ENCODE measurements at regions not wholly inside any gene's neighbourhood (a gene's known extent, or its start where the extent isn't known, plus 50 kb on each side); places are given as distances from the start of the nearest gene placed in this dataset.

GRCh38 chr10:130340816-130341215, 204.6 kb downstream of the GLRX3 start:
- no peak overlapping the region for H3K27ac ChIP-seq
- H3K9me3 ChIP-seq = no peaks in the 10 kb centered on the region
- no peaks in the 10 kb centered on the region for H3K36me3 ChIP-seq
- TF ChIP-seq POLR2AphosphoS5 (IDR thresholded peaks at IDR 0.05) (no peak), CTCF (IDR thresholded peaks at IDR 0.05) (no peak), POLR2A (IDR thresholded peaks at IDR 0.05) (no peak)
- DNase-seq (ENCODE audit: low spot score in 2 of 2) = no peak
- intact Hi-C loops (cut with DNase I; ENCODE audit: low total_unique reads) = no loop called here
- H3K27me3 ChIP-seq = peaks cover 0 to 10% of the 10 kb centered on the region in 2 donors
- no peaks in the 10 kb centered on the region for H3K4me1 ChIP-seq
- H3K4me3 ChIP-seq = no peak overlapping the region

- intact Hi-C loops (cut with DNase I; ENCODE audit: low total_unique reads) = no loop called here
- Histone ChIP-seq H3K27ac (no peak overlapping the region), H3K9me3 (no peaks in the 10 kb centered on the region), H3K27me3 (peaks cover 0 to 9% of the 10 kb centered on the region in 2 donors), H3K4me3 (no peak overlapping the region), H3K36me3 (no peaks in the 10 kb centered on the region), H3K4me1 (no peaks in the 10 kb centered on the region)
- DNase-seq (ENCODE audit: low spot score in 2 of 2) = no peak
- TF ChIP-seq CTCF (IDR thresholded peaks at IDR 0.05) (peak in 1 of 3 donors; percentile 22), POLR2AphosphoS5 (IDR thresholded peaks at IDR 0.05) (no peak)
Observed at GRCh38 chr10:130341356-130341755, 205.2 kb downstream of the GLRX3 start.

GRCh38 chr10:130345728-130346127, 209.5 kb downstream of the GLRX3 start:
- no peaks in the 10 kb centered on the region for H3K36me3 ChIP-seq
- no peaks in the 10 kb centered on the region for H3K4me1 ChIP-seq
- H3K27me3 ChIP-seq = peaks cover 0 to 3% of the 10 kb centered on the region in 2 donors
- no peak overlapping the region for H3K4me3 ChIP-seq
- peaks cover 0 to 11% of the 10 kb centered on the region in 2 donors for H3K9me3 ChIP-seq
- intact Hi-C loops (cut with DNase I; ENCODE audit: low total_unique reads) = no loop called here
- no peak for TF ChIP-seq CTCF (IDR thresholded peaks at IDR 0.05)
- no peak for DNase-seq (ENCODE audit: low spot score in 2 of 2)
- no peak overlapping the region for H3K27ac ChIP-seq

GRCh38 chr10:130350996-130351395, 214.8 kb downstream of the GLRX3 start:
- no peak for DNase-seq (ENCODE audit: low spot score in 2 of 2)
- intact Hi-C loops (cut with DNase I; ENCODE audit: low total_unique reads) = no loop called here
- Histone ChIP-seq H3K9me3 (peaks cover 0 to 11% of the 10 kb centered on the region in 2 donors), H3K27ac (no peak overlapping the region), H3K4me1 (no peaks in the 10 kb centered on the region), H3K36me3 (no peaks in the 10 kb centered on the region), H3K27me3 (peaks cover 0 to 12% of the 10 kb centered on the region in 2 donors), H3K4me3 (no peak overlapping the region)
- TF ChIP-seq POLR2A (IDR thresholded peaks at IDR 0.05) = no peak

GRCh38 chr10:130351466-130352290, 215.5 kb downstream of the GLRX3 start:
- H3K4me3 ChIP-seq = no peak overlapping the region
- intact Hi-C loops (cut with DNase I; ENCODE audit: low total_unique reads) = no loop called here
- peaks cover 0 to 12% of the 10 kb centered on the region in 2 donors for H3K27me3 ChIP-seq
- DNase-seq (ENCODE audit: low spot score in 2 of 2) = no peak
- TF ChIP-seq POLR2A (IDR thresholded peaks at IDR 0.05) = no peak
- no peak for TF ChIP-seq CTCF (IDR thresholded peaks at IDR 0.05)
- TF ChIP-seq POLR2AphosphoS5 (IDR thresholded peaks at IDR 0.05) = no peak
- peaks cover 0 to 9% of the 10 kb centered on the region in 2 donors for H3K9me3 ChIP-seq
- no peak overlapping the region for H3K27ac ChIP-seq
- H3K4me1 ChIP-seq = no peaks in the 10 kb centered on the region
- no peaks in the 10 kb centered on the region for H3K36me3 ChIP-seq
